HS-5 (cell line): ENCODE measurements at regions not wholly inside any gene's neighbourhood (a gene's known extent, or its start where the extent isn't known, plus 50 kb on each side); places are given as distances from the start of the nearest gene placed in this dataset.

Source experiments
- DNase-seq: peaks from one replicate; pipeline ENCODE4 v3.0.0-alpha.2; 2012; ENCODE audit warnings: low read depth

GRCh38 chr5:38099205-38100168, 158.9 kb upstream of the EGFLAM start:
- no peak for DNase-seq

GRCh38 chr5:38094889-38095288, 163.5 kb upstream of the EGFLAM start:
- no peak for DNase-seq

- no peak for DNase-seq
These were observed 164.5 kb upstream of the EGFLAM start for GRCh38 chr5:38093855-38094254.

- no peak for DNase-seq
These were observed 171.6 kb upstream of the EGFLAM start for GRCh38 chr5:38086777-38087176.

GRCh38 chr5:38079620-38080402, 178.5 kb upstream of the EGFLAM start:
- no peak for DNase-seq

GRCh38 chr5:38078161-38078560, 180.2 kb upstream of the EGFLAM start:
- peak; percentile 42 for DNase-seq

GRCh38 chr5:38077652-38078051, 180.7 kb upstream of the EGFLAM start:
- DNase-seq, result no peak

- no peak for DNase-seq
These were observed 186.3 kb upstream of the EGFLAM start for GRCh38 chr5:38071831-38072694.

- DNase-seq, result no peak
These were observed 187.9 kb upstream of the EGFLAM start for GRCh38 chr5:38070304-38070950.

GRCh38 chr5:38069360-38069759, 189.0 kb upstream of the EGFLAM start:
- DNase-seq, result peak; percentile 48

- DNase-seq, result peak; percentile 49
These were observed 198.0 kb upstream of the EGFLAM start for GRCh38 chr5:38060354-38060753.

GRCh38 chr5:38059876-38060275, 198.5 kb upstream of the EGFLAM start:
- no peak for DNase-seq

- DNase-seq, result no peak
These were observed 206.4 kb upstream of the EGFLAM start for GRCh38 chr5:38051711-38052511.

- no peak for DNase-seq
These were observed 208.6 kb upstream of the GDNF start for GRCh38 chr5:38048400-38048799.

GRCh38 chr5:38046103-38046502, 206.3 kb upstream of the GDNF start:
- no peak for DNase-seq

GRCh38 chr5:38045446-38045845, 205.6 kb upstream of the GDNF start:
- DNase-seq, result no peak

GRCh38 chr5:38039826-38040225, 200.0 kb upstream of the GDNF start:
- no peak for DNase-seq

- DNase-seq, result no peak
These were observed 199.2 kb upstream of the GDNF start for GRCh38 chr5:38039091-38039490.

GRCh38 chr5:38036765-38037164, 196.9 kb upstream of the GDNF start:
- DNase-seq, result no peak

GRCh38 chr5:38032149-38032548, 192.3 kb upstream of the GDNF start:
- no peak for DNase-seq

GRCh38 chr5:38031304-38031703, 191.5 kb upstream of the GDNF start:
- no peak for DNase-seq
